GM23248 (cell line): ENCODE measurements at regions not wholly inside any gene's neighbourhood (a gene's known extent, or its start where the extent isn't known, plus 50 kb on each side); places are given as distances from the start of the nearest gene placed in this dataset.

Experiments used
- EZH2 ChIP-seq: fragments of 200-600 bp; sonication (generic); IDR thresholded peaks from 2 replicates; pipeline ENCODE4 v1.6.1; 2018; ENCODE audit warnings: antibody characterized with exemption, mild to moderate bottlenecking; ENCODE audit not compliant: insufficient read depth, poor library complexity, severe bottlenecking
- EZH2phosphoT487 ChIP-seq: fragments of 200-600 bp; sonication (generic); IDR thresholded peaks from 2 replicates; pipeline ENCODE4 v1.6.1; 2018; ENCODE audit warnings: antibody characterized with exemption, moderate library complexity, mild to moderate bottlenecking, low read depth; ENCODE audit not compliant: insufficient read depth

DNA sequence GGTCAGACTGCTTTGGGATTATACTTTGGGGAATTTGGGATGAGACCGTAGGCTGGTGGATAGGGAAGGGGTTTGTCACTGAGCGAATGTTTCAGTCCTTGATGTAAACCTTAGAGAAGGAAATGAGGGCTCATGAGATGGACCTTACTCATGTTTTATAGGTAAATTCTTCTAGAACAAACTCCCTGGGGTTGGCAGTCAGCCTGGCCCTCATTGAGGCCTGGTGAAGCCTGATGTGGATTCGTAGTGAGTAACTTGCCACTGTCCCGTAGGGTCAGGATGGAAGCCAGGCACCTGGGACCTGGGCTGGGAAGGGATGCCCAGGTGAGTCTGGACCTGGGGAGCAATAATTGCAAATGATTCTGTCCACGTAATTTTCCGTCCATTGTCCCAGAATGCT lies 258.3 kb downstream of the LPIN1 start:
- no peak for TF ChIP-seq EZH2
- TF ChIP-seq EZH2phosphoT487, result no peak
